Astrocyte (in vitro differentiated cells and primary cell): ENCODE measurements at regions not wholly inside any gene's neighbourhood (a gene's known extent, or its start where the extent isn't known, plus 50 kb on each side); places are given as distances from the start of the nearest gene placed in this dataset.

ENCODE experiments used
- CTCF ChIP-seq: IDR thresholded peaks from 2 replicates; pipeline ENCODE4 v1.5.1; 2011; ENCODE audit warnings: low read depth, mild to moderate bottlenecking, inconsistent platforms, low read length, moderate library complexity; ENCODE audit not compliant: insufficient read depth
- EZH2 ChIP-seq: IDR thresholded peaks from 2 replicates; pipeline ENCODE4 v1.6.1; 2012; ENCODE audit warnings: mild to moderate bottlenecking, low read length, inconsistent platforms; ENCODE audit not compliant: insufficient read depth

- TF ChIP-seq CTCF (no peak), EZH2 (no peak)
Observed at GRCh38 chr9:129480745-129481144, 140.2 kb downstream of the C9orf50 start.
